SK-N-SH (cell line): ENCODE measurements at regions not wholly inside any gene's neighbourhood (a gene's known extent, or its start where the extent isn't known, plus 50 kb on each side); places are given as distances from the start of the nearest gene placed in this dataset.

Source experiments
- CTCF ChIP-seq: fragments of 200-600 bp; sonication (generic); IDR thresholded peaks from 2 replicates; pipeline ENCODE4 v1.6.1; 2017; ENCODE audit warnings: antibody characterized with exemption, mild to moderate bottlenecking, moderate library complexity
- EZH2phosphoT487 ChIP-seq: fragments of 200-600 bp; sonication (generic); IDR thresholded peaks from 2 replicates; pipeline ENCODE4 v1.6.1; 2017; ENCODE audit warnings: low read depth, mixed run types, mild to moderate bottlenecking, antibody characterized with exemption, moderate library complexity, borderline replicate concordance
- MEF2A ChIP-seq: IDR thresholded peaks from 2 replicates; pipeline ENCODE4 v1.4.0; 2012; ENCODE audit warnings: low read depth, borderline replicate concordance
- NRF1 ChIP-seq: IDR thresholded peaks from 2 replicates; pipeline ENCODE4 v1.6.1; 2012; ENCODE audit warnings: low read depth, mild to moderate bottlenecking, low read length
- POLR2AphosphoS5 ChIP-seq: IDR thresholded peaks from 2 replicates; pipeline ENCODE4 v1.6.1; 2012; ENCODE audit warnings: low read depth, low read length
- REST ChIP-seq: IDR thresholded peaks from 2 replicates; pipeline ENCODE4 v1.6.1; 2012; ENCODE audit warnings: mild to moderate bottlenecking, low read depth, low read length, moderate library complexity
- TEAD4 ChIP-seq: IDR thresholded peaks from 2 replicates; pipeline ENCODE4 v1.4.0; 2012; ENCODE audit warnings: mild to moderate bottlenecking, borderline replicate concordance; ENCODE audit not compliant: insufficient read depth
- YY1 ChIP-seq: IDR thresholded peaks from 2 replicates; pipeline ENCODE4 v1.4.0; 2012; ENCODE audit warnings: low read depth, mild to moderate bottlenecking

GRCh38 chr5:1948111-1948510, 65.4 kb upstream of the IRX4 start:
- TF ChIP-seq MEF2A: no peak
- TF ChIP-seq CTCF: no peak
- no peak for TF ChIP-seq REST
- no peak for TF ChIP-seq EZH2phosphoT487
- no peak for TF ChIP-seq POLR2AphosphoS5
- no peak for TF ChIP-seq TEAD4
- no peak for TF ChIP-seq YY1
- no peak for TF ChIP-seq NRF1
